ENCODE measurements at regions not wholly inside any gene's neighbourhood (a gene's known extent, or its start where the extent isn't known, plus 50 kb on each side); places are given as distances from the start of the nearest gene placed in this dataset.
"Not testable (repeated sequence)": the region's sequence is repeated elsewhere in the genome, so short reads cannot be mapped to it uniquely, and the experiment has no call there.

- DNase-seq (no peak), ATAC-seq (ENCODE audit: insufficient read depth, low read depth) (no peak)
- Histone ChIP-seq H3K36me3 (ENCODE audit: insufficient read depth, low read length) (no peaks in the 10 kb centered on the region), H3K27ac (ENCODE audit: low read length) (no peak overlapping the region), H3K27me3 (ENCODE audit: insufficient read depth, low read length, poor library complexity) (no peaks in the 10 kb centered on the region), H3K4me1 (ENCODE audit: insufficient read depth, low read length) (no peaks in the 10 kb centered on the region), H3K4me2 (ENCODE audit: insufficient read depth, low read length) (no peak overlapping the region), H3K9ac (ENCODE audit: low read depth, low read length) (no peak overlapping the region), H4K20me1 (ENCODE audit: insufficient read depth, low read length) (no peaks in the 10 kb centered on the region), H2AFZ (ENCODE audit: low read depth, low read length) (no peak overlapping the region), H3K9me3 (ENCODE audit: insufficient read depth, low read length, severe bottlenecking) (no peaks in the 10 kb centered on the region), H3K4me3 (ENCODE audit: low read depth in 1 of 2, low read length in 2 of 2) (no peak overlapping the region), H3K79me2 (ENCODE audit: insufficient read depth, low read length) (no peaks in the 10 kb centered on the region)
- TF ChIP-seq CTCF (IDR thresholded peaks at IDR 0.05; ENCODE audit: borderline replicate concordance, extremely low read depth, low read length, poor library complexity, severe bottlenecking) (no peak), EZH2 (IDR thresholded peaks at IDR 0.05; ENCODE audit: borderline replicate concordance, low read depth, low read length, severe bottlenecking) (no peak)
Measured at GRCh38 chr2:39494784-39495251, 57.7 kb upstream of the MAP4K3 start.

- H3K36me3 ChIP-seq (ENCODE audit: insufficient read depth, low read length), result no peaks in the 10 kb centered on the region
- H3K4me2 ChIP-seq (ENCODE audit: insufficient read depth, low read length), result no peak overlapping the region
- no peak for ATAC-seq (ENCODE audit: insufficient read depth, low read depth)
- no peaks in the 10 kb centered on the region for H3K79me2 ChIP-seq (ENCODE audit: insufficient read depth, low read length)
- no peaks in the 10 kb centered on the region for H4K20me1 ChIP-seq (ENCODE audit: insufficient read depth, low read length)
- no peak for TF ChIP-seq EZH2 (IDR thresholded peaks at IDR 0.05; ENCODE audit: borderline replicate concordance, low read depth, low read length, severe bottlenecking)
- TF ChIP-seq CTCF (IDR thresholded peaks at IDR 0.05; ENCODE audit: borderline replicate concordance, extremely low read depth, low read length, poor library complexity, severe bottlenecking), result no peak
- H2AFZ ChIP-seq (ENCODE audit: low read depth, low read length), result no peak overlapping the region
- no peak for DNase-seq
- no peak overlapping the region for H3K27ac ChIP-seq (ENCODE audit: low read length)
- no peak overlapping the region for H3K9ac ChIP-seq (ENCODE audit: low read depth, low read length)
- no peaks in the 10 kb centered on the region for H3K27me3 ChIP-seq (ENCODE audit: insufficient read depth, low read length, poor library complexity)
- H3K4me3 ChIP-seq (ENCODE audit: low read depth in 1 of 2, low read length in 2 of 2), result no peak overlapping the region
- no peaks in the 10 kb centered on the region for H3K4me1 ChIP-seq (ENCODE audit: insufficient read depth, low read length)
- H3K9me3 ChIP-seq (ENCODE audit: insufficient read depth, low read length, severe bottlenecking), result no peaks in the 10 kb centered on the region
Measured at GRCh38 chr2:39497082-39497801, 60.2 kb upstream of the MAP4K3 start.

GRCh38 chr2:39498176-39498575 lies 61.1 kb upstream of the MAP4K3 start:
- H3K4me3 ChIP-seq (ENCODE audit: low read depth in 1 of 2, low read length in 2 of 2); H3K79me2 ChIP-seq (ENCODE audit: insufficient read depth, low read length); H2AFZ ChIP-seq (ENCODE audit: low read depth, low read length); H4K20me1 ChIP-seq (ENCODE audit: insufficient read depth, low read length); H3K4me1 ChIP-seq (ENCODE audit: insufficient read depth, low read length); ATAC-seq (ENCODE audit: insufficient read depth, low read depth); H3K36me3 ChIP-seq (ENCODE audit: insufficient read depth, low read length); H3K9ac ChIP-seq (ENCODE audit: low read depth, low read length); H3K9me3 ChIP-seq (ENCODE audit: insufficient read depth, low read length, severe bottlenecking); H3K4me2 ChIP-seq (ENCODE audit: insufficient read depth, low read length); DNase-seq; H3K27me3 ChIP-seq (ENCODE audit: insufficient read depth, low read length, poor library complexity); H3K27ac ChIP-seq (ENCODE audit: low read length): not testable (repeated sequence)

- H3K4me1 ChIP-seq (ENCODE audit: insufficient read depth, low read length), result no peaks in the 10 kb centered on the region
- no peaks in the 10 kb centered on the region for H4K20me1 ChIP-seq (ENCODE audit: insufficient read depth, low read length)
- no peak for DNase-seq
- H2AFZ ChIP-seq (ENCODE audit: low read depth, low read length), result no peak overlapping the region
- no peaks in the 10 kb centered on the region for H3K27me3 ChIP-seq (ENCODE audit: insufficient read depth, low read length, poor library complexity)
- no peak for ATAC-seq (ENCODE audit: insufficient read depth, low read depth)
- no peak overlapping the region for H3K27ac ChIP-seq (ENCODE audit: low read length)
- no peaks in the 10 kb centered on the region for H3K79me2 ChIP-seq (ENCODE audit: insufficient read depth, low read length)
- H3K9me3 ChIP-seq (ENCODE audit: insufficient read depth, low read length, severe bottlenecking), result no peaks in the 10 kb centered on the region
- no peak overlapping the region for H3K4me2 ChIP-seq (ENCODE audit: insufficient read depth, low read length)
- H3K4me3 ChIP-seq (ENCODE audit: low read depth in 1 of 2, low read length in 2 of 2), result no peak overlapping the region
- TF ChIP-seq EZH2 (IDR thresholded peaks at IDR 0.05; ENCODE audit: borderline replicate concordance, low read depth, low read length, severe bottlenecking), result no peak
- TF ChIP-seq CTCF (IDR thresholded peaks at IDR 0.05; ENCODE audit: borderline replicate concordance, extremely low read depth, low read length, poor library complexity, severe bottlenecking), result no peak
- H3K9ac ChIP-seq (ENCODE audit: low read depth, low read length), result no peak overlapping the region
- H3K36me3 ChIP-seq (ENCODE audit: insufficient read depth, low read length), result no peaks in the 10 kb centered on the region
Measured at GRCh38 chr2:39498786-39499185, 61.7 kb upstream of the MAP4K3 start.

Measured in DND-41 (cell line).